M059J (cell line): ENCODE measurements at regions not wholly inside any gene's neighbourhood (a gene's known extent, or its start where the extent isn't known, plus 50 kb on each side); places are given as distances from the start of the nearest gene placed in this dataset.
A peak's percentile ranks its signal among the peaks of the same experiment; 100 is the strongest.
"Not testable (repeated sequence)": the region's sequence is repeated elsewhere in the genome, so short reads cannot be mapped to it uniquely, and the experiment has no call there.

Experiments used
- DNase-seq: peaks from one replicate; pipeline ENCODE4 v3.0.0-alpha.2; 2012; ENCODE audit warnings: low read depth

DNA sequence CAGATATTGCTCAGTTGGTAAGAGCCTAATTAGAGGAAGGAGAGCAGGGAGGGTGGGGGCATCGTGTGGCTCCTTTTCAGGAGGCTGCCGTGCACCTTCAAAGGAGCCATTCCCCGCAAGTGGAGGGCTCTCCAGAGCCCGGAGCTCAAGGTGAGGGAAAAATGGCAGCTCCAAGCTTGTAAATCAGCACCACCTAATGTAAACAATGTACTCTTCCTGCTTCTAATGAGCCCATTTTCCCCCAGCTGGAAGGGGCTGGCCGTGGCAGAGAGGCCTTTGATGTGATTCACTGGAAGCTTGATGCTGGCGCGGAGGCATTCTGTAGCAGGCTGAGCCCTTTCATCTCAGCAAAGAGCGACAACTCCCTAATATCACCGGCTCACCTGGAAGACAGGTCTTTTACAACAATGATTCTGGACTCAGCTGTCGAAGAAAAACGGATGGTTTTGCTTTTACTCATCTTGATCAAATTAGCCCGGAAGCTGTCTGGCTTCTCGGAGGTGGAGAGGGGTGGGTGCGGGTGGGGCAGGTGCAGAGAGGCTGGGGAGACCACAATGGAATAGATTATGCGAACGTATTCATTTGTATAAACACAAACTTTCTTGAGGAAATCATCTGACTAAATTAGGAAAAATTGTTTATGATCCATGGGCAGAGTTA is 112.5 kb downstream of the RRAGC start:
- no peak for DNase-seq

DNA sequence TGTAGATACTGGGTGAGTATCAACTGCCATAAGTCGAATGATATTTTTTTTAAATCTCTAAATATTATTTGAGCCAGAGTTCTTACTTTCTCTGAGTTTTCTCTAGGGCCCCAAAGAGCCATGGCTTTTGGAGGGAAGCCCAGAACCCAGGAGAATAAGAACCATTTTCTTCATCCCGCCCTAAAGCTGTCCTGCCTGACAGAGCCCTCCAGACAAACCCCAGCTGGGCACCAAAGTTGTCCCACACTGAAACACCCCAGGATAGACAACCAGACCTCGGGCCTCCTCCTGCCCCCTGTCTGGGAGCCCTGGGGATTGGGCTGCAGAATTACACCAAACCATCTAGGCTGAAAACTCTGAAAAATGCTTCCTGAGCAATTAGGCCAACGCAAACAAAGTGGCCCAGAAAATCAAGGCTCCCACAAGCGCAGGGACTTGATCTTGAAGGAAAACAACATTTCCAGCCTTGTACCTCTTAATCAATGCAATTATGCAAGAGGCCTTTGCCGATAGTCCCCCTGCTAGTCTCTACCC is 113.1 kb downstream of the RRAGC start:
- no peak for DNase-seq

DNA sequence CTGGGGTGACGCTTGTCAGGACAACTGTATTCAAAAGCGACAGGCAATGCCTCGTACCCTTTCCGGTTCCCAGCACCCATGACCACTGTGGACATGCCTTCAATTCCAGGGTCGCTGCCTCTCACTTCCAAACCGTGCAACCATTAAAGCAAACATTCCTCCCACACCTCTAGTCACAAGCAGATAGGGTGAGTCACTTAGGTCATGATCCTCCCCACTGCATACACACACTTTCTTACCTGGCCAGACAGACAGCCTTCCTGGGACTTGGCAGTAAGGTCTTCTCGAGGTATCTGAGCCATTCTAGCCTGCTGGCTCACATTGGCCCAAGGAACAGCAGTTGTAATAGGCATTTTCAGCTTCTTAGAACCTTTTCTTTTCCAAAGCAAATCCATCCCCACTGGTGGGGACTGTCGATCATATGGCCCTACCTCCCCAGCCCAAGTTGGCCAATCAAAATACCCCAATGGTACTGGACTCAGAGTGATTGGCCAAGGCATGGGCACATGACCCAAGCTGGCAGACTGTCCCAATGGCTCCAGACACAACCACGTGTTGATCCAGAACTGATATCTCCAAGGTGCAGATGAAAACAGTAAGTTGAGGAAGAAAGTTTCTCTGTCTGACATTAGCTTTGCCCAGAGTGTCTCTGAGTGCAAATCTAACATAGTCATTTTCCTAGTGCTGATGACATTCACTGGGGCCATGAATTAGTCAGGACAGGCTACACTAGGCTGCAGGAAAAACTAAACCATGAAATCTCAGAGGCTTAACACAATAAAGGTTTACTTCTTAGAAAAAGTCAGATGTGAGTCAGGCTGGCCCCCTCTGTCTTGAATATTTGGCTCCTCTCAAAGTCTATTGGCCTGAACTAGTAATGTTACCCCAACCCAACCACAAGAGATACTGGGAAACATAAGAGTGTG is 113.8 kb downstream of the RRAGC start:
- no peak for DNase-seq

DNA sequence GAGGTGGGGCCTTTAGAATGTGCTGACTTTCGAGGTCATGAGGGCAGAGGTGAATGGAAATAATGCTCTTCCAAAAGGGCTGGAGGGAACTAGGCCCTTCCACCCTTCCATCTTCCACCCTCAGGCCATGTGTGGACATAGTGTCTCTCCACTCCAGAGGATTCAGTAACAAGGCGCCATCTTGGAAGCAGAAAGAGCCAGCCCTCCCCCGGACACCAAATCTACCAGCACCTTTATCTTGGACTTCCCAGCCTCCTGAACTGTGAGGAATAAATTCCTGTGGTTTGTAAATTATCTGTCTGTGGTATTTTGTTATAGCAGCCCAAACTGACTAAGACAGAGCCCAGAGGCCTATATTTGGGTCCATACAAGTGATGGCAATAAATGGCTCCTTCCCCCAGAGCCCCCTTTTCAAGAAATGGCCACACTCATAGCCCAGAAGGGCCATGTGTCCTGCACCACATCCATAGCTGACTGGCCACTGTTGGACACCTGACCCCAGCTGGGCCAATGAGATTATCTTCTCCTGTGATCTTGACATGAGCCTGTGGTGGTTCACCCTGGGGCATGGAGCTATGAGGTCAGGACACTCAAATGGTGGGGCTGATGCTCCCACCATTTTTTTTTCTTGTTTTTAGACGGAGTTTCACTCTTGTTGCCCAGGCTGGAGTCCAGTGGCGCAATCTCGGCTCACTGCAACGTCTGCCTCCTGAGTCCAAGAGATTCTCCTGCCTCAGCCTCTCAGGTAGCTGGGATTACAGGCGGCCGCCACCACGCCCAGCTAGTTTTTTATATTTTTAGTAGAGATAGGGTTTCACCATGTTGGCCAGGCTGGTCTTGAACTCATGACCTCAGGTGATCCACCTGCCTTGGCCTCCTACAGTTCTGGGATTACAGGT is 114.9 kb downstream of the RRAGC start:
- no peak for DNase-seq

DNA sequence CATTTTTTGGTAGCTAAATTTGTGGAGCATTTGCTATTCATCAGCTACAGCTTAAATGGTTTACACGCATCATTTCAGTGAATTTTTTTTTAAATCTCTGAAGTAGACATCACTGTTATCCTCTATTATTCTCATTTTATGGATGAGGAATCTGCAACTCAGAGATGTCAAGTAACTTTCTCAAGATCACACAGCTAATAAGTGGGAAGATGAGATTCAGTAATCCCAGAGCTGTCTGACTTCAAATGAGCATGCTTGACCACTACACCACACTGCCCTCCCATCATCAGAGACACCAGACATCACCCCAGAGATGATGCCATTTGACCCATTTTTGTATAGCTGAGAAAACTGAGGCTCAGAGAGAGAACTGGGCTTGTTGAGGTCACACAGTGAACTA is 116.4 kb downstream of the RRAGC start:
- no peak for DNase-seq

DNA sequence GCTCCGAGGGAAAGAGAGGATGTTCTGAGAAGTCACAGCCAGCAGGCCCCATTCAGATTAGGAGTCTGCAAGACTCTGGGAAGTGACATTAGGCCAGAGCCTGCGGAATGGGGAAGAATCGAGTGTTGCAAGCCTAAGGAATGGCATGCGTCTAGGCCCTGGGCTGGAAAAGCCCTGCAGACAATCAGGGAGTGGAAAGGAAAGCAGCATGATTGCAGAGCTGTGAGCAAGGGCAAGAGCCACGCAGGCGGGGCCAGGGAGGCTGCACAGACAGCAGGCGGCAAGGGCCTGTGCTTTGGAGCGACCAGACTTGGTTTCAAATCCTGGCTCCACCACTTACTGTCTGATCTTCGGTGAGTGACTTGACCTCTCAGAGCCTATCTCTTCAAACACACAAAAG is 118.2 kb downstream of the RRAGC start:
- DNase-seq = no peak

DNA sequence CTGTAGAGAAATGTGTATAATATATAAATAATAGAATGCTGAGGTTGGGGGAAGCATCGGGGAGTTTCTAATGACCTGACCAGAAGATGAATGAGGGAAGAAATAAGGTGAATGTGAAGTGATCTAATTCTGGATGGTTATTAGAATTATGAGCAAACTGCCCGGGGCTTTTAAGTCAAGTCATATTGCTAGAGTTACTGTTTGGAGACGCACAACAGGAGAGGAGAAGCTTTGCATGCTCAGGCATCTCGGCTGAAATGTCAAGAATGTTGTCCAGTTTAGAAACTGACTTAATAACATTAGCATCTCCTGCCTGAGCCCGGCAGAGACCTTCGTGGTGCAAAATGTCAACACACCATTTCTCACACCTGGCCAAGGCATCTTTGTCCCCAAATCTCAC is 119.1 kb downstream of the RRAGC start:
- DNase-seq = peak; percentile 15

DNA sequence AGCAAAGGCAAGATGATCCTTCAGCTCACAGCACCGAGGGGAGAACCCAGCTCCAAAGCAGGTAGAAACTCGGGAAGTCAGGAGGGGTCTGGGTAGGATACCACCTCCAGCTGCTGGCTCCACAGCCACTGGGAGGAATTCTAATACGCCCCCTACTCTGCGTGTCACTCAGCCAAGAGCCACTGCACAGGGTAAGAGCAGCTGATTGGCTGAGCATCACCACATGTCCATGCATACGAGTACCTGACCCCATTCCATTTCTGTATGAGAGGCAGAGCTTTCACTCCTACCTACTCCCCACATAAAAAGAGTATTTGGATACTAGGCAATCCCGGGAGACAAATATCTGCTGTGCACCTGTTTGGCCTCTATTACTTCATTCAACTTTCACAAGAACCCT is 121.4 kb downstream of the RRAGC start:
- DNase-seq = no peak

DNA sequence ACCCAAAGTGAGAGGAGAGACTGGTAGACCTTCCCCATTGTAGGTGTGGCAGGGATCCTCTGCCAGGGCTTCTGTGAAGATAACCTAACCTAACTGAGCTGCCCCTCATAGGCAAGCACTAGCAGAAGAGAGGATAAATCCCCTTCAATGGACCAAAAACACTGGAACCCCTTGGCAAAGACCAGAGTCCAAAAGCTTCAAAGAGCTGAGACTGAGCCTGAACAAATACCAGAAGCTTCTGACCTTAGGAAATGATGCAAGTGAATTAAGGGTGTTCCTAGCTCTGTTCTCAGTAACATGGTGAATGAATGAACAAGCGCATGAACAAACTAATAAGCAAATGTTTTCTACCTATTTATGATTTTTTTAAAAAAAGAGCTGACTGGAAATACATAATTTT is 123.2 kb downstream of the RRAGC start:
- no peak for DNase-seq

DNA sequence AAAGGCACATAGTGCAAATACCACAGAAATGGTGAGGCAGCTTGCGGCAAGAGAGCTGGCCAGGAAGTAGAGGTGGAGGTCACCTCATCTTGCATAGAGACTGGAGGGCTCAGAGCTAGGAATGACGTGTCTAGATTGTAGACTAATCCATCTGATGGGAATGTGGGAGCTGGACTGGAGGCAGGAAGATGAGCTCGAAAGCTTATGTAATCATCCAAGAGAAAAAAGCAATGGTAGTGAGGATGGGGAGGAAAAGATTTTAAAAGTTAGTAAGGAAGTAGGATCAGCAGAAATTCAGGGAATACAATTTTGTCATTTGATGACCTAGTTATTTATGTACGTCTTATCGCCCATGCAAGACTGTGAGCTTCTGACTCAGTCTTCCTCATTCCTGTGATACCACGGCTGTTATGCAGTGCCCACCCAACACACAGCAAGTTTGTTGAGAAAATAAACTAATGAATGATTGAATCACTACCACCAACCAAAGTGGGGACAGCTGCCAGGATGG is 123.9 kb downstream of the RRAGC start:
- DNase-seq = peak; percentile 76

DNA sequence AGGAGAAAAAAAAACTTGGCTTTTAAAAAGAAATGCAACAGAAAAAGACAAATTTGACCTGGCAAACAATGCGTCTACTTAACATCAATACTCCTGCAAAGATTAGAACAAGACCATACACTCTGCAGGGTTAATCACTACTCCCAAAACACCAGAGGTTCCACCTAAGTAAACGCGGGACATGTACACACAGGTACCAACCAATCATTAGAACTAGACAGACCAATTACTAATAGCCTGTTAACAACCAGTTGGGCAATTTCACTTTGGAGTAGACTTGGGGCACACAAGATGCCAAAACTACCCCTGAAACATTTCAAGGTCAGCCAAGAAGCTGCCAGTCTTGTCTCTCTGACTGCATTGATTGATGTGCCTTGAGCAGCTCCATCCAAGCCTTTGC is 125.8 kb downstream of the RRAGC start:
- DNase-seq = no peak

DNA sequence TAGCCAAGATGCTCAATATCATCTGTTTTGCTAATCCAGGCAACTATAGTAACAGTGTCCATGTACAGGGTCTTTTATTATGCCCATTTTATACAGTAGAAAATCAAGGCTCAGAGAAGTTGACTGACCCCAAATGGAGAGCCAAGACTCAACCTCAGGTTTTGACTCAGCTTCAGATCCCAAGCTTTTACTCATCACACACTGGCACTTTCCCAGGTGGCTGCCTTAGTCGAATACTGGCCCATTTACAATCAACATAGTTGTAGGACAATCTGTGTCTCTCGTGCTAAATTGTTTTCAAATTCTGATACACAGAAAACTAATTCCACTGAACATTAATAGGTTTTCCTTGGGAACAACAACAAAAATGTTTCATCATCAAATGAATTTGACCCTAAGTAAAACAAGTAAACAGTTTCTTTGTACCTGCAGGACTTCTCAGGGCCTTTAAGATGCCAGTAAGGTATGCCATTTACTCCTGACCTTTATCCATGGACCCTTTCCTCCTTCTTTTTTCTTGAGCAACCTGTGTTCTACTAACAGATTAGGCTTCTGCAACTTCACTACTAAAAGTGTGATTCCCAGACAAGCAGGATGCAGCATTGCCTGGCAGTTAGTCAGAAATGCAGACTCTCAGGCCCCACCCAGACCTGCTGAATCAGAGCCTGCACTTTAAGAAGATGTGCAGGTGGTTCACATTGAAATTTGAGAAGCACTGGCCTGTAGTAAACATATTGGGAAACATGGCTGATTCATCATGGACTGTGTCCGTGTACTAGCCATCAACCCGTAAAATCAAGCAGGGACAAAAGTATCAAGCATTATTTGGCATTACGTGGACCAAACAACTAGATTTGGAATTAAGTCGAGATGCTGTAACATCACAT is 128.8 kb downstream of the RRAGC start:
- peak; percentile 35 for DNase-seq

DNA sequence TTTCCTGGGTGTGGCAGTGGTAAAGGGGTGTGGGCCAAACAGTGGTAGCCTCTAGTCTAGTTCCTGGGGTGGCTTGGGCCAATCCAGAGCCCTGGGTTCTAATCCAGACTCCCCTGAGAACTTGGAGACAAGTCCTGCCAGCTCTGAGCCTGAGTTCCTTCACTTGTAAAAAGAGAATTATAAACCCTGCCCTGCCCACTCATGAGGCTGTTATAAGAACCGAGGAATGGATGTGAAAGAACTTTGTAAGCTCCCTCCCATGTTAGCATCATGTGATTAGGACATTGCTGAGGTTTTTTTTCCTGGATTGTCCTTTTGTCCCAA is 131.0 kb downstream of the RRAGC start:
- DNase-seq = no peak

DNA sequence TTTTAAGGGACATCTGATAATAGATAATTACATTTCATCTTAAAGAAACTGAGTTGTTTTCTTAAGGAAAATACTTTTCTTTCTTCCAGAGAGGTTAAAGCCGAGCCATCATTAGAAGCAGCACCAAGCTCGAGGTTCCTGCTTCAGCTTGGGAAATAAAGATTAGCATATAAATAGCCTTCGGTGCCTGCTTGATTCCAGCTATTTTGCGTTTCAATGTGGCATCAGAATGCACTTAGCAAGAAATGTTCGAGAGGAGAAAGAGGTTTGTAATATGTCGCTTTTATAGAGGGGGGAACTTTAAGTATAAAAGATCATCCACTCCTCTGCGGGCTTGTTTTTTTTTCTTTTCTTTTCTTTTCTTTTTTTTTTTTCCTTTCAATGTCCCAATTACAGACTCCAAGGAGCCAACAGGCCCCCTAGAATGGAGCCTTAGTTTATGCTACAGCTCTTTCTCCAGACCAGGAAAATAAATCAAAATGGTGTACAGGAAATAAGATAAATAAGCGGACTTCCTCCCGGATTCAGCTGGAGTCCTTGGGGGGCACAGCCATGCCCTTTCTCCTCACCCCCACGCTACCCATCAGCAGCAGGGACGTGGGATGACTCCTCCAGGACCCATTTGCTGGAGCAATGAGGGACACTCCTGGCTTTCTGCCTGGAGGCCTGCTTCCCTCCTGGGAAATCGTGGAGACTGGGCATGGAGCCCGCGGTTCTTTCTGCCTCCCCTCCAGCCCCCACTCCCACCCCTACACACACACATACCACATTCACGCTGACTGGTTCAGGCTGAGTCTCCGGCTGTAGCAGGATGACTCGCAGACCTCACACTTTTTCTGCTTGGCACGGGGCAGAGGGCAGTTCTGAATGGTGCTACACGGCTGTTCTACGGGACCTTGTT is 131.6 kb downstream of the RRAGC start:
- peak; percentile 56 for DNase-seq

DNA sequence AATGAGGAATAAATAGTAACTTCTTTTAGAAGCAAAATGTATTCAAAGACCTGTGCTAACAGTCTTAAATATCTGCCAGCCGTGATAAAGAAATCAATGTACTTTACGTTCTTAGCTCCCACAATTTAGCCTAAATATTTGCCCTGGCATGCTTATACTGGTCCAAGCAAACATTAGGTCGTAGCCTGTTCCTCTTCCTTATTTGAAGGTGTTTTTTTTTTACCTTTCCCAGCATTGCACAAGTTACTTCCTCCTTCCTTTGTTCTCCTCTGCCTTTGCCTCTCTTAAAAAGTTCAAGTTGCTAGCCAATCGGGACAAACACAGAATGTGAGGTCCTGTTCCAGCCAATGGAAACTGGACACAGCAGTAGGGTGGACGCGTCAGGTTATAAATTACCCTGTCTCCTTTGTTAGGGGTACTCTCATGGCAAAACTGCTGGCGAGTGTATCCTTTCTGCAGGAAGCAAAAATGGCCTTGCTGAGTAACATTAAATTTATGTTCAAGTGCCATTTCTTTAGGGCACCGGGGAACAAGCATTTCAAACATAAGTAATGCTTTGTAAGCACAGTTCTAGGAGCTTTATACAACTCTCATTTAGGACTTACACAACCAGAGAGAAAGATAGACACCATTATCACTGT is 134.1 kb downstream of the RRAGC start:
- DNase-seq = not testable (repeated sequence)

DNA sequence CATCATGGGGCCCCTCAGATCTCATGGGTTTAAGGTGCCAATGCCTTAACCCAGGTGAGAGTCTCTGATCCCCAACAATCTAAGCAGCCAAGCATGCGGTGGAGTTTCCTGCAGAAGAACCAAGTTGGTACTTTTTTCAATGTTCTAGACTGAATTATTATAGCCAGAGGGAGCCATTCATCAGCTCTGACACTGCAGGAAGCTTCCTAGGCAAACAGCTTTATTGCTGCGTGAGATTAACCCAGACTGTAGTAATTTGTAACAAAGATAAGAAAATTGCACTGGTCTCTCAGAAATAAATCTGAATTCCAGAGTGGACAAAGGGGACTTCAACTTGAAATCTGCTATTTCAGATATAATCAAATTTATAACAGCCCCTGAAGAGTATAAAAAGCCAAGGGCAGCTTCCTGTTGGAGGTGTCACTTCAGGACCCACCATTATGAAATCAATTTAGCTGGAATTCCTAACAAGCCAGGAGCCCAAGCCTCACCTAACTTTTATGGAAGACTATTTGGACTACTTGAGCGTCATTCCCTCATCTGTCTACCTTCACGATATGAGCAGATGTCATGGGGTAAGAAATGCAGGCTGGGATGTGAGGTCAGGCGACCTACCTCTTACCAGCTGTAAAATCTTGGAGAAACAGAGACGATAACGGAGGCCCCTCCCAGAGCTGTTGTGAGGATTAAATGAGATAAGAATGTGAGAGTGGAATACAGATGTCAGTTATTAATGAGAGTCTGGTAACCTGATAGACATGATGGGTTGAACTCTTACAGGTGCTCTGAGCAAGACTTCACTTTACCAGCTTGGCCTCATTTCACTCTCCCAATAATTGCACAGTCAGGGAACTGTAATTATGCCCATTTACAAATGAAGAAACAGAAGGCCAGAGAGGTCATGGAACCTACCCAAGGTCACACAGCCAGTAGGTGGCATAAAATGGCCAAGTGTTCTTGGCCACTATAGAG is 135.1 kb downstream of the RRAGC start:
- DNase-seq = no peak

DNA sequence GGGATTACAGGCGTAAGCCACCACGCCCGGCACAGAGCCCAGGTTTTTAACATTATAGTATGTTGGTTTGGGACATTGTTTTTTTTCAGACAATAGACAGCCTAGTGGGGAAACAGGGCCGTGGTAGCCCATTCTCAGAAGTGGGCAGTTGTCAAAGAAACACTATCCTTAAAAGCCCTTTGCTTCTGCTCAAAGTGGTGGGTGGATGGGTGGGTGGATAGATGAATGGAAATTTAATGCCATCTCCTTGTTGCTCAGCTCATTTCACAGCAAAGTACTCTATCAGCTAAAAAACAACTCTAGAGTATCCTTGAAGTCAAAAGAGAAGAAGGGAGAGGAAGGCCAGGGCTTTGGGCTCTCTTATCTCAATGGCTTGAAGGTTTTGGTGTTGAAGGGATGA is 137.8 kb downstream of the RRAGC start:
- no peak for DNase-seq

DNA sequence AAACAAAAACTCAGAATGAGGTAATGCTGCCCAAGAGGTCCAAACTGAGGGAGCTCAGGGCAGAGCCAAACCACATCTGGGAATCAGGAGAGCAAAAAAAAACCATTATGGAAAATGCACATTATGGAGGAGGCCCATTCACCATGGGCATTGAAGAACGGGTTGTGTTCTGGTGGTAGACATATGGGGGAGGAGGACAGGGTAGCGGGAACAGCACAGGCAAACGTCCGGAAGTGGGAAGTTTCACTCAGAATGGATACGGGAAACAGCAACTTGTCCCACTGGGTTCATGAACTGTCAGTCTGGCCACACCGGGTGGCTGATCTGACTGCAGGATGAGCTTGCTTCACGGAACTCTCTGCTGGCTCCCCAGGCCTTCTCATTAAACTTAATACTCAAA is 139.7 kb downstream of the RRAGC start:
- DNase-seq = no peak
